ENCODE measurements at regions not wholly inside any gene's neighbourhood (a gene's known extent, or its start where the extent isn't known, plus 50 kb on each side); places are given as distances from the start of the nearest gene placed in this dataset.

DNA sequence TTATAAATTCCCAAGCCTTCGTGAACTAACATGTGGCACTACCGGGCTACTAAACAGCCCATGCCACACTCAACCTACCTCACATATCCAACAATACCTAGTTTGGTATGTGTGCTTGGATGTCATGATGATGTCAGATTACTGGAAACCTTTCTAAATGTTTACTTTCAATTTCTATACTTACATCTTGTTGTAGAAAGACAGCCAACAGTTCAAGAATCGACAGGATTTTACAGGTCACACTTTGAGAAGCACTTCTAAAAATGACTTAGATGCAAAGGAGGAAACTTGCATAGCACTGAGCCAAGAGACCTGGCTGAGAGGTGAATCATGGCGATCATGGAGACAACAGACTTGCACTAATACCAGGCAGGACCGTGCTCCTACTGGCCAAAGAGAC is 209.9 kb downstream of the COL4A1 start:
- DNase-seq (ENCODE audit: low read depth in 1 of 2, low spot score in 2 of 2): no peak

DNA sequence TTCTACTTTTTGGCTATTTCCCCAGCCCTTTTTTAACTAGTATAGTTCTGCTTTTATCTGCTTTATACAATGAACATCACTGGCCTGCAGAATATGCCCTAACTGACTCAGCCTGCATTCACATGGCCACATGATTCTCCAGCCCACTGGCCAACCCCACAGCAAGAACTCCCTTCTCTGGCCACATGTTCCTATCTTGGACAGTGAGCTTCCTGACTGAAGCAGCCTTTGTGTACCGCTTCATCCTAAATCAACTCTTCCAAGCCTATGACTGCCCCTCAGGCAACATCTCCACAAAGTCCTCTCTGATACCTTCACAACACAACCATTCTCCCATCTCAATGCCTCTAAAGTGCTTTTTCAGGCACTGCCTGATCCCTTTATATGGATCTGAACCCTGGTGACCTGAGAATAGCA is 214.1 kb downstream of the COL4A1 start:
- no peak for DNase-seq (ENCODE audit: low read depth in 1 of 2, low spot score in 2 of 2)
- peaks cover 25% of the 10 kb centered on the region for H3K4me1 ChIP-seq (replicated peaks)
- H3K9me3 ChIP-seq (replicated peaks): no peaks in the 10 kb centered on the region
- no peaks in the 10 kb centered on the region for H3K27me3 ChIP-seq (replicated peaks)
- H3K36me3 ChIP-seq: no peaks in the 10 kb centered on the region
- no peak overlapping the region for H3K27ac ChIP-seq
- H3K4me3 ChIP-seq: no peak overlapping the region

More for the DNA sequence above, 209.9 kb downstream of the COL4A1 start:
- H3K36me3 ChIP-seq: no peaks in the 10 kb centered on the region
- peaks cover 25% of the 10 kb centered on the region for H3K4me1 ChIP-seq (replicated peaks)
- no peak overlapping the region for H3K4me3 ChIP-seq
- no peak overlapping the region for H3K27ac ChIP-seq
- no peaks in the 10 kb centered on the region for H3K27me3 ChIP-seq (replicated peaks)
- H3K9me3 ChIP-seq (replicated peaks): no peaks in the 10 kb centered on the region

DNA sequence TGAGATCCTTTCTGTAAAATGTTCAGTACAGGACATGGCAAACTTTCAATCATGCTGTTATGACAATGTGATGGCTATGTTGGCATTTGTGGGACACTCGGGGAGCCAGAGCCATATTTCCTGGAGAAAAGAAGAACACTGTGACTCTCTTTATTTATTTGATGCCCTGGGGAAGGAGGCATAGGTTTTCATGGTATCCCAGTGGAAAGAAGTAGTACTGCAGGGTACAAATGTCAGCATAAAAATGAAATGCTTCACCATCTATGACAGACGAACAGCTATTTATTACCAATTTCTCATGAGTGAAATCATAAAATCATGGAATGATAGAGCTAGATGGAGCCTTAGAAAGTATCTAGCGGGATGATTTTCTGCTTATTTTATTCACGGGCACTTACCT is 217.1 kb downstream of the COL4A1 start:
- no peaks in the 10 kb centered on the region; the same call in 1 of the 2 replicates for H3K27me3 ChIP-seq (replicated peaks)
- H3K4me1 ChIP-seq (replicated peaks): peaks cover 10% of the 10 kb centered on the region
- no peaks in the 10 kb centered on the region for H3K9me3 ChIP-seq (replicated peaks)
- no peaks in the 10 kb centered on the region for H3K36me3 ChIP-seq
- DNase-seq (ENCODE audit: low read depth in 1 of 2, low spot score in 2 of 2): no peak
- no peak overlapping the region for H3K4me3 ChIP-seq
- H3K27ac ChIP-seq: no peak overlapping the region

DNA sequence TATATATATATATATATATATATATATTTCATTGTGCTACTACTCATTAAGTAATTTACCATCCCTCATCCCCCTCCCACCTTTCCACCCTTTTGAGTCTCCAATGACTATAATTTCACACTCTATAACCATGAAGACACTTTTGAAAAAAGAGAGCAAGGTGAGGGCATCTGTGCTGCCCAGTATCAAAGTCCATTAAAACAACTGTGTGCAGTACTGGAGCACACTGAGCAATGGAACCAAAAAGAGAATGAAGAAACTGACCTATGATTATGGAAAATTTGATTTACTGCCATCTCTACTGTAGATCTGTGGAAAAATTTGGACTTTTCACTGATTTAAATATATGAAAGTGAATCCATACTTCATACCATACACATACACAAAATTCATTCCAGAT is 217.9 kb downstream of the COL4A1 start:
- H3K9me3 ChIP-seq (replicated peaks): no peaks in the 10 kb centered on the region
- no peak overlapping the region for H3K27ac ChIP-seq
- H3K27me3 ChIP-seq (replicated peaks): no peaks in the 10 kb centered on the region; the same call in 1 of the 2 replicates
- DNase-seq (ENCODE audit: low read depth in 1 of 2, low spot score in 2 of 2): no peak
- peaks cover 3% of the 10 kb centered on the region for H3K4me1 ChIP-seq (replicated peaks)
- no peak overlapping the region for H3K4me3 ChIP-seq
- H3K36me3 ChIP-seq: no peaks in the 10 kb centered on the region

DNA sequence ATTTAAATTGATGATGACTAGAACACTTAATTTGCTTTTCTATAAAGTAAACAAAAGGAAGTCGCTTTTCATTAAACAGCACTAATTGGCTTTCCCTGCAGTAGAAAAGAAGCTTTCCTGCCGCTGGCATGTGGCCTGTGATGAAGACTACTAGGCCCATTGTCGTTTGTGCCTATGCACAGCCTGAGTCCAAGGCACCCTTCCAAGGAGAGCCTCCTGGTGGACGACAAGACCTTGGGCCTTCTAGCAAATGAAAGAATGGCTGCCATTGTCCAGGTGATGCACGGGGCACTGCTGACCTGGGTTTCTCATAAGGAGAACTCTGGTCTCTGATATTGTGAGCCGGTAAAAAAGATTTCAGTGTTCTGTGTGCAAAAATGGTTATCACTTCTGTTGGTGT is 233.0 kb downstream of the COL4A1 start:
- Histone ChIP-seq H3K27me3 (replicated peaks) (no peaks in the 10 kb centered on the region), H3K4me3 (no peak overlapping the region), H3K27ac (no peak overlapping the region), H3K4me1 (replicated peaks) (peaks cover 8% of the 10 kb centered on the region), H3K36me3 (no peaks in the 10 kb centered on the region), H3K9me3 (replicated peaks) (no peaks in the 10 kb centered on the region)
- DNase-seq (ENCODE audit: low read depth in 1 of 2, low spot score in 2 of 2): no peak

DNA sequence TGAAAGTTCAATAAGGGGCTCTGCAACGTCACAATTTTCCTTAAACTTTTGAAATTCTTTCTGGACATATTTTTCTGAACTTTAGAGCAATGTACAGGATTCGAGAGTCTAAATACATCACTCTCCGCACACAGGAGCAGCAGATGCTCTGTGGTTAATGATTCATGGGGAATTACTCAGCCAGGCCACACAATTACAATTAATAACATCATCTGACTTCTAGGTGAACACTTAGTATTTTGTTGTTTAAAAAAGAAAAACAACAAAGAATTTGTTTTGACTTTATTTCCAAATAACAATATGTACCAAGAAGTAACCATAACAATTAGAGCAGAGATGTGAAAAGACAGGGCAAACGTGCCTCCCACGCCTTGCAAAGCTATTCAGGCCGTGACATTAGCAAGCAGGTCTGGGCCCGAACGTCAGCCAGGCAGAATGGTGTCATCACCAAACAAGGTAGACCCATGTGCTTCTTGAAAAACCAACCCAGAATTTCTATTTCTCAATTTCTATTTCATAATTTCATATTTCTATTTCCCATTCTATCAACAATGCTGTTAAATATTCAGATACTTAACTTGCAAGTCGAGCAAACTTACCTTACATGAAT is 236.3 kb downstream of the COL4A1 start:
- peak in 1 of 2 experiments; percentile 71 for DNase-seq (ENCODE audit: low read depth in 1 of 2, low spot score in 2 of 2)
- no peaks in the 10 kb centered on the region for H3K9me3 ChIP-seq (replicated peaks)
- H3K27me3 ChIP-seq (replicated peaks): no peaks in the 10 kb centered on the region
- peaks cover 8% of the 10 kb centered on the region for H3K4me1 ChIP-seq (replicated peaks)
- no peak overlapping the region for H3K4me3 ChIP-seq
- H3K36me3 ChIP-seq: no peaks in the 10 kb centered on the region
- H3K27ac ChIP-seq: no peak overlapping the region

DNA sequence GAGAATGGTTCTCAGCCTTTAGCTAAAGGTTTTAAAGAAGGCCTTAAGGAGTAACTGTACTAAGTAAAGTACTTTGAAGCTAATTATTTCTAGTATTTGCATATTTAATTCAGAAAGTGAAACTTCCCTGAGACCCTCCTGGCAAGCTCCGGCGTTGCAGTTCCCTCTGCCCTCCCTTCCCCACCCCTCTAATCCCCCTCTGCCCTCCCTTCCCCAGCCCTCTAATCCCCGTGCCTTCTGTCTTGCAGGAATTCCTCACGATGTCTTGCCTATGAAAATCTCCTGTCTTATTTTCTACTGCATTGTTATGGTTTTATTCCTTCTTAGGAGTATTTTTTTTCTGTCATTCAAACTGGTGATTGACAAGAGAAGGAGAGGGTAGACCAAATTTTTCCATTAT is 236.9 kb downstream of the COL4A1 start:
- Histone ChIP-seq H3K9me3 (replicated peaks) (no peaks in the 10 kb centered on the region), H3K4me3 (no peak overlapping the region), H3K27me3 (replicated peaks) (no peaks in the 10 kb centered on the region), H3K36me3 (no peaks in the 10 kb centered on the region), H3K27ac (no peak overlapping the region), H3K4me1 (replicated peaks) (peaks cover 8% of the 10 kb centered on the region)
- DNase-seq (ENCODE audit: low read depth in 1 of 2, low spot score in 2 of 2): no peak

DNA sequence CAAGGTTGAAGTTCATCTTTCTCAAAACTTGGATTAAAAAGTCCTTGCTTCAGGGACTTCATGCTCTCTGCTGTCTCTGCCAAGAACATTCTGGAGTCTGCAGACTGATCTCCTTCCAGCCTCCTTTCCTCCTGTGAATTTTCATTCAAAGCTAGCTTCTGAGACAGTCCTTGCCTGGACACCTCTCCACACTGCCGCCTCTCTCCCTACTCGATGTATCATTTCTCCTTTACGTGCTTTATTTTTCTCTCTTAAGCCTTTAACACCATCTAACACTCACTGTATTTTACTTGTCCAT is 238.8 kb downstream of the COL4A1 start:
- Histone ChIP-seq H3K27ac (no peak overlapping the region), H3K4me3 (no peak overlapping the region), H3K27me3 (replicated peaks) (no peaks in the 10 kb centered on the region), H3K4me1 (replicated peaks) (peaks cover 8% of the 10 kb centered on the region), H3K9me3 (replicated peaks) (no peaks in the 10 kb centered on the region), H3K36me3 (no peaks in the 10 kb centered on the region)
- DNase-seq (ENCODE audit: low read depth in 1 of 2, low spot score in 2 of 2): no peak

DNA sequence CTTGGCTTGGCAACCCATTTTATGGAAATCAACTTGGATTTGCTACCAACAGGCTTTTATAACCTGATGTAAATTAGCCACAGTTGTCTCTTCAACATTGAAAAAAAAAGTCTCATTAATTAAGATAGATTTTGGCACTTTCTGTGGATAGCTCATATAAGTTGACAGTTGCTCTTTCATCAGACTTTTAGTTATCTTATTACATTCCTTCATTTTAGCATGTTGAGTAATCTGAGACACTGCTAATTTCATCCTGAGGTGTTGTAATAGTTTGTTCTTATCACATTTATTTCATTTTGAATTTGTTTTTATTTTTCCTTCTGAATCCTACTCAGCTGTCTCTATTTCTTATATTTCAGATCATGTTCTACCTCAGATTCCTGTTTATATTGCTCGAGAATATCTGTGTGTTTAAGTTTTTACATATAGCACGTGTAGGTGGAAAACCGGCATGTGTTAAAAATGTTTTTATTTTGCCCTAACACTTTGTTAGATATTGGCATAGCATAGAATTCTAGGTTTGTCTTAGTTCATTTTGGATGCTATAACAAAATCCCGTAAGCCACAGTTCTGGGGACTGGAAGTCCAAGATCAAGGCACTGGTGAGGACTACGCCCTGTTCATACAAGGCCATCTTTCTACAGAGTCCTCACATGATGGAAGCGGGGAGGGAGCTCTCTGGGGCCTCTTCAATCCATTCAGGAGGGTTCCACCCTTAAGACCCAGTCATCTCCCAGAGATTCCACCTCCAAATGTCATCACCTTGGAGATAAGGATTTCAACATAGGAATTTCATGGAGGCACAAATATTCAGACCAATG is 239.4 kb downstream of the COL4A1 start:
- Histone ChIP-seq H3K36me3 (no peaks in the 10 kb centered on the region), H3K4me3 (no peak overlapping the region), H3K4me1 (replicated peaks) (peaks cover 8% of the 10 kb centered on the region), H3K27ac (no peak overlapping the region), H3K27me3 (replicated peaks) (no peaks in the 10 kb centered on the region), H3K9me3 (replicated peaks) (no peaks in the 10 kb centered on the region)
- no peak for DNase-seq (ENCODE audit: low read depth in 1 of 2, low spot score in 2 of 2)

DNA sequence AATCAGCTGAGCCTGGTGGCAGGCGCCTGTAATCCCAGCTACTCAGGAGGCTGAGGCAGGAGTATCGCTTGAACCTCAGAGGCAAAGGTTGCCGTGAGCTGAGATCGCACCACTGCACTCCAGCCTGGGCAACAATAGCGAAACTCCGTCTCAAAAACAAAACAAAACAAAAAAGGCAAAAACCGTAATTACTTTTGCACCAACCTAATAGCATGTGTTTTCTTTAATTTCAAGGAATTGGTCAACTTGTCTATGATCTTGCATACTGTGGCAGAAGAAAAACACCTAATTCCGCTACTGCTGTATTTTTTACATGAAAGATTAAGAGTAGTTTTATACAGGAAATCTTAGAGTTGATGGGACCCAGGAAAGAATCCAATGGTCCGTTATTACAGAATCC is 241.2 kb downstream of the COL4A1 start:
- no peak for DNase-seq (ENCODE audit: low read depth in 1 of 2, low spot score in 2 of 2)
- peaks cover 6% of the 10 kb centered on the region for H3K4me1 ChIP-seq (replicated peaks)
- no peak overlapping the region for H3K27ac ChIP-seq
- H3K9me3 ChIP-seq (replicated peaks): no peaks in the 10 kb centered on the region
- no peaks in the 10 kb centered on the region for H3K36me3 ChIP-seq
- no peaks in the 10 kb centered on the region for H3K27me3 ChIP-seq (replicated peaks)
- H3K4me3 ChIP-seq: no peak overlapping the region

DNA sequence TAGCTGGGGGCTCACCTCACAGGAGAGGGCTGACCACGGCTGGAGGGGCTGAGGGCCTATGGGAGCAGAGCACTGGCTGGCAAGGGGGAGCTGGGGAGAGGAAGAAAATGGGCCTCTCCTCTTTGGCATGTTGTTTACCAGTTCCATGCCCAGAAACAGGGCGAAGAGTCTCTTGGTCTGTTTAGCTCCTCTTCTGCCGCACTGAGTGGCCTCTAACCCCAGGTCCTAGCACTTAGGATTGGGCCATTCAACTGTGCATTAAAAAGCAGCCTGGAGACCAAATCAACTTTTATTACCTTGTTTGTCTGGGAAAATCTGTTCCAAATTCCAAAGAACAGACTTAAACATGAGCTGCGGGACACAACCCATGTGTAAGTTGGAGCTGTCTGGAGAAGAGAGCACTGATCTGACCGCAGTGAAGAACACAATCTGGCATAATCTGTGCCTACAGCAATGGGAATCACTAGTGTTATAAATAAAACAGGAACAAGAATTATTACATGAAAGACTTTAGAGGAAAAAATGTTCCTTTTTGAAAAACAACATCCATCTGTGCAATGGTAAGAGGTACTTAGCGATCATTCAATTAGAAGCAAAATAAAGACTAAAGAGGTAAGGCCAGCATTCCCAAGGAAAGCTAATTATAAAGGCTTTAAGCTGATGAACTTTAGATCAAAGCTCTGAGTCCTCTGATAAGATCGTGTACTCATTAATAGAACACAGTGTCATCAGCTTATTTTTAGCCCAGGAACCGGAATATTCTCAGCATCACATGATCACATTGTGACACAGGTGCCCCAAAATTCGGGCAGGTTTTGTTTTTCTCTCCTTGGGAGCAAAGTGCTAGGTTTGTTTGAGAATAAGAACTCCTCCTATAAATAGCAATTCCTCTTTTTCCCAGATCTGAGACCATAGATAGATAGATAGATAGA is 243.2 kb downstream of the COL4A1 start:
- Histone ChIP-seq H3K27ac (no peak overlapping the region), H3K9me3 (replicated peaks) (no peaks in the 10 kb centered on the region), H3K4me1 (replicated peaks) (no peaks in the 10 kb centered on the region), H3K36me3 (no peaks in the 10 kb centered on the region), H3K27me3 (replicated peaks) (no peaks in the 10 kb centered on the region), H3K4me3 (no peak overlapping the region)
- no peak for DNase-seq (ENCODE audit: low read depth in 1 of 2, low spot score in 2 of 2)

DNA sequence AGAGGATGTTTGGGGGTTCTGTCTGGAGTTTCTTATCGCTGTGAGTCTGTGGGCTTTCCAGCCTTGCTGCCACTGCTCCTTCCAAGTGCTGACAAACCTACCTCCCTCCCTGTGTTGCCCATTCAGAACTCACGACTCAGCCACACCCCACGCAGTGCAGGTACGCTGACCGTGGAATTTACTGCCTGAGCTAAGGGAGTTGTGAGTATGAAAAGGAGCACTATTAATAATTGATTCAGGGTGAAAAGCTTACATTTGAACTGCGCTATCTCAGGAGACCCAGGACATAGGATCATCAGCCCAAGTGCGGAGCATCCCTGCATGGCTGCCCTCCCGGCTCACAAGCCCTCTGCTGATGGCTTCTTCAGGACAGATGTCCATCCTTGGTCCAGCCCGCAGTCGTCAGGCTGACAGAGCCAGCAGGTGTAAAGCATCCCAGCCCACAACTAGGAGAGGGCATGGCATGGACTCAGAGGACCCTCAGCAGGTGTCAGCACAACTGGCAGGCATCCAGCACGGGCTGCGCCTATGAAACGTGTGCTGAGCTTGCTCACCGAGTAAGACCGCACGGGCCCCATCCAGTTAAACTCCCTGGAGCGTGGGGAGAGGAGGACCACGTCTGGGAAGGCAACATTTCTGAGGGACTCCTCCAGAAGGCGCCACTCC is 244.0 kb downstream of the COL4A1 start:
- DNase-seq (ENCODE audit: low read depth in 1 of 2, low spot score in 2 of 2): no peak
- Histone ChIP-seq H3K4me3 (no peak overlapping the region), H3K27ac (no peak overlapping the region)

DNA sequence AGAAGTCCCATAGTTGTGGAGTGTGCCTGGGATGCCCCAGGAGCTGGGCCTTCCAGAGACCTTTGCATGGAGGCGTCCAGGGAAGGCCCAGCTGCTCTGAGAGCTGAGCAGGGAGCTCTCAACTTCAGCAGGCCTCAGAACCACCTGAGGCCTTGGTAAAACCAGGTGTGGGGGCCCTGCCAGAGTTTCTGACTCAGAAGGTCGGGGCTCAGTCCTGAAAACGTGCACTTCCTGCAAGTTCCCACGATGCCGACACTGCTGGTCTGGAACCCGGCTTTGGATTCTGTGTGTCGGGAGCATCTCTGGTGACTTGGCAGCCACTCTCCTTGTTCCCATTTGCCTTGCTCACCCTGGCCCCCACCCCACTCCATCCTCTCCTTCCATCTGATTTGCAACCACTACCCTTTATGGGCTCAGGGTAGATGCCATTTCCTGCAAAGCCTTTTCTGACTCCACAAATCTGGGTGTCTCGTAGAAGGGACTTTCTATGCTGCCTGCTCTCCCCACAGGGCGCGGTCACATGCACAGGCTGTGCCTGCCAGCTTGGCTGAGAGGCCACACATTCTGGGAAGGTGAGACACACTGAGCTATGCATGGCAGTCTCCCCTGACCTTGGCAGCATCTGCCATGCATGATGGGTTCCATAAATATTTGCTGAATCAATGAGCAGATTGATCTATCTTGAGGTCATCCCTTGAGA is 244.7 kb downstream of the COL4A1 start:
- no peak for DNase-seq (ENCODE audit: low read depth in 1 of 2, low spot score in 2 of 2)
- Histone ChIP-seq H3K36me3 (no peaks in the 10 kb centered on the region), H3K27ac (no peak overlapping the region), H3K27me3 (replicated peaks) (no peaks in the 10 kb centered on the region), H3K9me3 (replicated peaks) (no peaks in the 10 kb centered on the region), H3K4me1 (replicated peaks) (no peaks in the 10 kb centered on the region), H3K4me3 (no peak overlapping the region)

More for the DNA sequence above, 244.0 kb downstream of the COL4A1 start:
- no peaks in the 10 kb centered on the region for H3K9me3 ChIP-seq (replicated peaks)
- no peaks in the 10 kb centered on the region for H3K36me3 ChIP-seq
- no peaks in the 10 kb centered on the region for H3K4me1 ChIP-seq (replicated peaks)
- H3K27me3 ChIP-seq (replicated peaks): no peaks in the 10 kb centered on the region

All from SJSA1 (cell line).